Peyer's patch (tissue), 4 donors: ENCODE measurements at regions not wholly inside any gene's neighbourhood (a gene's known extent, or its start where the extent isn't known, plus 50 kb on each side); places are given as distances from the start of the nearest gene placed in this dataset.

Experiments used
- CTCF ChIP-seq, 6 experiments: fragments of 450-650 bp in 4 of 6; fragments of 200-600 bp in 2 of 6; sonication (generic) in 1 of 6; IDR thresholded peaks; one replicate each; pipeline ENCODE4 v1.5.1; 2017 to 2019; ENCODE audit warnings: antibody characterized with exemption in 6 of 6, mild to moderate bottlenecking in 3 of 6, moderate library complexity in 1 of 6
- POLR2A ChIP-seq, 2 donors: fragments of 450-650 bp; IDR thresholded peaks; one replicate each; pipeline ENCODE4 v1.5.1; 2017; ENCODE audit warnings: antibody characterized with exemption in 2 of 2, mild to moderate bottlenecking in 2 of 2, moderate library complexity in 2 of 2

GRCh38 chr4:180947425-180947824 lies 1295.8 kb upstream of the TENM3 start:
- no peak for TF ChIP-seq CTCF (IDR thresholded peaks at IDR 0.05)
- TF ChIP-seq POLR2A (IDR thresholded peaks at IDR 0.05) = no peak
